H1 (cell line): ENCODE measurements at regions not wholly inside any gene's neighbourhood (a gene's known extent, or its start where the extent isn't known, plus 50 kb on each side); places are given as distances from the start of the nearest gene placed in this dataset.

Source experiments
- CTCF ChIA-PET: fragments of 300-600 bp; sonication (Branson Sonifier 250); formaldehyde crosslinking; loops from one replicate; lab custom pipeline; 2021; ENCODE audit not compliant: partially characterized antibody; lab: Charles Lee
- POLR2A ChIA-PET: fragments of 300-600 bp; sonication (Branson Sonifier 250); formaldehyde crosslinking; loops from one replicate; lab custom pipeline; 2021; ENCODE audit warnings: inconsistent platforms; ENCODE audit not compliant: partially characterized antibody; lab: Charles Lee
- DNase-seq, 2 experiments: peaks; one replicate each; pipeline versions ENCODE4 v3.0.0 to v3.0.0-alpha.2; 2010 to 2022; ENCODE audit warnings: low spot score in 2 of 2, low read depth in 1 of 2, mixed read lengths in 1 of 2
- FAIRE-seq: peaks from 2 replicates; lab custom pipeline; 2011; peaks lifted over from hg19 to GRCh38; lab: Jason Lieb, UNC
- H2AFZ ChIP-seq: 2 replicates; pipeline ENCODE4 v1.8.1; 2012; ENCODE audit warnings: low read length, inconsistent platforms
- H2AK5ac ChIP-seq: 2 replicates; pipeline ENCODE4 v1.6.1; 2013; ENCODE audit warnings: low read depth, low read length
- H2BK120ac ChIP-seq: replicated peaks from 2 replicates; pipeline ENCODE3; 2013; ENCODE audit warnings: low read depth, low read length, inconsistent platforms
- H2BK12ac ChIP-seq: 2 replicates; pipeline ENCODE4 v1.6.1; 2013; ENCODE audit warnings: low read depth, low read length
- H2BK15ac ChIP-seq: 2 replicates; pipeline ENCODE4 v1.6.1; 2013; ENCODE audit warnings: low read length
- H2BK20ac ChIP-seq: 2 replicates; pipeline ENCODE4 v1.6.1; 2013; ENCODE audit warnings: low read length
- H2BK5ac ChIP-seq: 2 replicates; pipeline ENCODE4 v1.6.1; 2013; ENCODE audit warnings: low read depth, low read length
- H3K14ac ChIP-seq: 2 replicates; pipeline ENCODE4 v1.6.1; 2013; ENCODE audit warnings: inconsistent platforms; ENCODE audit not compliant: insufficient read length
- H3K18ac ChIP-seq: 2 replicates; pipeline ENCODE4 v1.6.1; 2013; ENCODE audit warnings: low read length; ENCODE audit errors: extremely low read depth
- H3K23ac ChIP-seq: 2 replicates; pipeline ENCODE4 v1.6.1; 2013; ENCODE audit warnings: inconsistent platforms; ENCODE audit not compliant: insufficient read length
- H3K23me2 ChIP-seq: 2 replicates; pipeline ENCODE4 v1.6.1; 2013; ENCODE audit warnings: low read depth, low read length
- H3K27ac ChIP-seq: 2 replicates; pipeline ENCODE4 v1.6.1; 2011; ENCODE audit warnings: low read depth, low read length, inconsistent platforms
- H3K27me3 ChIP-seq, 4 experiments: replicated peaks in 1 of 4; 1 replicate in 1 of 4; 2 replicates in 3 of 4; pipeline versions ENCODE4 v1.6.1 to v1.8.1; 2011 to 2013; ENCODE audit warnings: low read length in 3 of 4, mild to moderate bottlenecking in 3 of 4, inconsistent platforms in 2 of 4, mixed read lengths in 2 of 4, moderate library complexity in 1 of 4; ENCODE audit not compliant: control insufficient read depth in 3 of 4, insufficient read depth in 3 of 4; ENCODE audit errors: extremely low read depth in 1 of 4
- H3K36me3 ChIP-seq, 4 experiments: 2 replicates each; pipeline versions ENCODE4 v1.6.1 to v1.8.1; 2011 to 2013; ENCODE audit warnings: mild to moderate bottlenecking in 4 of 4, low read length in 3 of 4, moderate library complexity in 2 of 4, control low read depth in 1 of 4, inconsistent platforms in 1 of 4; ENCODE audit not compliant: insufficient read depth in 4 of 4, control insufficient read depth in 2 of 4
- H3K4ac ChIP-seq: replicated peaks from 2 replicates; pipeline ENCODE3; 2013; ENCODE audit warnings: low read length, low read depth, mixed read lengths, inconsistent platforms; ENCODE audit not compliant: insufficient read length
- H3K4me1 ChIP-seq, 4 experiments: replicated peaks in 1 of 4; 1 replicate in 1 of 4; 2 replicates in 3 of 4; pipeline versions ENCODE4 v1.6.1 to v1.8.1; 2011 to 2013; ENCODE audit warnings: low read length in 3 of 4, inconsistent platforms in 2 of 4, mixed read lengths in 1 of 4; ENCODE audit not compliant: insufficient read depth in 4 of 4, control insufficient read depth in 3 of 4
- H3K4me2 ChIP-seq, 2 experiments: 2 replicates each; pipeline versions ENCODE4 v1.6.1 to v1.8.1; 2011 to 2013; ENCODE audit warnings: low read depth in 2 of 2, low read length in 2 of 2, control low read depth in 1 of 2, inconsistent platforms in 1 of 2, mild to moderate bottlenecking in 1 of 2; ENCODE audit not compliant: insufficient read depth in 1 of 2
- H3K4me3 ChIP-seq, 4 experiments: fragments of 200-600, 300-600 bp in 1 of 4; sonication (generic), shearing (Covaris generic), sonication (Bioruptor Twin) in 1 of 4; 2 replicates each; pipeline versions ENCODE4 v1.5.1 to v1.8.1; 2011 to 2016; ENCODE audit warnings: low read length in 4 of 4, low read depth in 3 of 4, control low read depth in 2 of 4, inconsistent platforms in 2 of 4, mild to moderate bottlenecking in 2 of 4, mixed read lengths in 1 of 4, moderate library complexity in 1 of 4; ENCODE audit not compliant: insufficient read depth in 2 of 4; ENCODE audit errors: extremely low read depth in 1 of 4
- H3K56ac ChIP-seq: replicated peaks from 2 replicates; pipeline ENCODE3; 2013; ENCODE audit warnings: low read depth, mild to moderate bottlenecking, mixed read lengths, low read length, inconsistent platforms; ENCODE audit not compliant: insufficient read length
- H3K79me1 ChIP-seq: 2 replicates; pipeline ENCODE4 v1.6.1; 2013; ENCODE audit warnings: low read depth, low read length, control low read depth
- H3K79me2 ChIP-seq, 2 experiments: 2 replicates each; pipeline versions ENCODE4 v1.6.1 to v1.8.1; 2012 to 2013; ENCODE audit warnings: low read length in 2 of 2, mild to moderate bottlenecking in 2 of 2, inconsistent platforms in 1 of 2; ENCODE audit not compliant: insufficient read depth in 2 of 2, control insufficient read depth in 1 of 2
- H3K9ac ChIP-seq, 4 experiments: replicated peaks in 1 of 4; 1 replicate in 1 of 4; 2 replicates in 3 of 4; pipeline versions ENCODE4 v1.6.1 to v1.8.1; 2011 to 2013; ENCODE audit warnings: low read depth in 3 of 4, low read length in 3 of 4, control low read depth in 2 of 4, mild to moderate bottlenecking in 2 of 4, moderate library complexity in 2 of 4, inconsistent platforms in 1 of 4; ENCODE audit errors: extremely low read depth in 1 of 4
- H3K9me3 ChIP-seq, 2 experiments: 2 replicates each; pipeline versions ENCODE4 v1.6.1 to v1.8.1; 2012 to 2013; ENCODE audit warnings: mild to moderate bottlenecking in 2 of 2, moderate library complexity in 2 of 2, control low read depth in 1 of 2, inconsistent platforms in 1 of 2, low read depth in 1 of 2, low read length in 1 of 2, mixed read lengths in 1 of 2; ENCODE audit not compliant: insufficient read depth in 2 of 2
- H4K20me1 ChIP-seq, 2 experiments: replicated peaks in 1 of 2; 2 replicates each; pipeline versions ENCODE3 to v1.8.1; 2011 to 2013; ENCODE audit warnings: inconsistent platforms in 2 of 2, low read length in 2 of 2, mild to moderate bottlenecking in 1 of 2; ENCODE audit not compliant: insufficient read depth in 2 of 2, control insufficient read depth in 1 of 2
- H4K5ac ChIP-seq: 2 replicates; pipeline ENCODE4 v1.6.1; 2013; ENCODE audit warnings: low read length, low read depth, mixed read lengths, inconsistent platforms; ENCODE audit not compliant: insufficient read length
- H4K8ac ChIP-seq: 2 replicates; pipeline ENCODE4 v1.8.0; 2013; ENCODE audit warnings: mild to moderate bottlenecking, moderate library complexity, low read length, inconsistent platforms; ENCODE audit not compliant: insufficient read depth; ENCODE audit errors: extremely low read depth
- H4K91ac ChIP-seq: replicated peaks from 2 replicates; pipeline ENCODE3; 2013; ENCODE audit warnings: low read length, mixed read lengths, inconsistent platforms; ENCODE audit not compliant: insufficient read length
- BACH1 ChIP-seq: IDR thresholded peaks from 2 replicates; pipeline ENCODE4 v1.6.1; 2012; ENCODE audit warnings: low read length, improper control_type of control experiment
- CBX5 ChIP-seq: fragments of 300-800, 300-1000 bp; sonication (generic); IDR thresholded peaks from 2 replicates; pipeline ENCODE4 v1.7.1; 2016; ENCODE audit warnings: antibody characterized with exemption, low read length, low read depth
- CHD1 ChIP-seq: IDR thresholded peaks from 2 replicates; pipeline ENCODE4 v1.6.1; 2012; ENCODE audit warnings: low read depth, low read length, improper control_type of control experiment
- EGR1 ChIP-seq: IDR thresholded peaks from 2 replicates; pipeline ENCODE4 v1.6.1; 2011; ENCODE audit warnings: low read depth, low read length, borderline replicate concordance
- FOSL1 ChIP-seq: IDR thresholded peaks from 2 replicates; pipeline ENCODE4 v1.6.1; 2011; ENCODE audit warnings: mild to moderate bottlenecking, low read depth, low read length, moderate library complexity; ENCODE audit not compliant: insufficient read depth
- HDAC6 ChIP-seq: IDR thresholded peaks from one replicate; pipeline ENCODE4 v1.7.1; 2012; ENCODE audit warnings: low read depth, mild to moderate bottlenecking, inconsistent platforms, low read length, moderate library complexity
- JUND ChIP-seq: IDR thresholded peaks from 2 replicates; pipeline ENCODE4 v1.6.1; 2011; ENCODE audit warnings: mild to moderate bottlenecking, improper control_type of control experiment, low read length
- KDM1A ChIP-seq: fragments of 200-600, 300-600 bp; sonication (generic); IDR thresholded peaks from 2 replicates; pipeline ENCODE4 v1.7.1; 2016; ENCODE audit warnings: mild to moderate bottlenecking, low read length, borderline replicate concordance
- KDM4A ChIP-seq: IDR thresholded peaks from one replicate; pipeline ENCODE4 v1.7.1; 2012; ENCODE audit warnings: low read depth, mild to moderate bottlenecking, moderate library complexity, low read length, inconsistent platforms; ENCODE audit not compliant: severe bottlenecking
- POLR2A ChIP-seq, 2 experiments: IDR thresholded peaks; 1 replicate in 1 of 2; 2 replicates in 1 of 2; pipeline ENCODE4 v1.6.1; 2011; ENCODE audit warnings: low read depth in 2 of 2, low read length in 2 of 2, mild to moderate bottlenecking in 2 of 2; ENCODE audit errors: control extremely low read depth in 1 of 2
- RFX5 ChIP-seq: IDR thresholded peaks from 2 replicates; pipeline ENCODE4 v1.6.1; 2011; ENCODE audit warnings: low read depth, low read length, improper control_type of control experiment, borderline replicate concordance
- SAP30 ChIP-seq: fragments of 300-600 bp; sonication (generic); IDR thresholded peaks from 2 replicates; pipeline ENCODE4 v1.7.1; 2012; ENCODE audit warnings: low read length, moderate library complexity, mild to moderate bottlenecking, inconsistent platforms; ENCODE audit not compliant: insufficient read depth, insufficient replicate concordance
- SP2 ChIP-seq: IDR thresholded peaks from 2 replicates; pipeline ENCODE4 v1.6.1; 2012; ENCODE audit warnings: mild to moderate bottlenecking, low read length, inconsistent platforms
- TAF7 ChIP-seq: optimal IDR thresholded peaks from 2 replicates; pipeline ENCODE3; 2011; ENCODE audit warnings: low read depth, mild to moderate bottlenecking, inconsistent platforms, low read length, moderate library complexity, borderline replicate concordance
- WGBS, 2 experiments: shearing (Covaris generic) in 1 of 2; methylation state at CpG; one replicate each; pipeline versions ENCODE4 v1.1.6 to v1.1.7; 2013 to 2015; ENCODE audit warnings: low lambda C conversion rate in 2 of 2, mixed read lengths in 2 of 2, inconsistent platforms in 1 of 2, low coverage in 1 of 2, missing lambda C conversion rate in 1 of 2; ENCODE audit not compliant: insufficient replicate concordance in 2 of 2, insufficient coverage in 1 of 2, insufficient read length in 1 of 2; ENCODE audit errors: extremely low coverage in 1 of 2, missing lambda C conversion rate in 1 of 2; 5-methylcytosine and 5-hydroxymethylcytosine counted together
- TF ChIP-seq, protein P1 (sequence below): IDR thresholded peaks from 2 replicates; pipeline ENCODE4 v1.6.1; 2011; ENCODE audit warnings: low read depth, mild to moderate bottlenecking, low read length; ENCODE audit not compliant: insufficient read depth

- Histone ChIP-seq H2AFZ (0 out of 2 replicates have a peak overlapping the region, but pooled peaks have one; percentile 31), H3K4ac (no peak overlapping the region), H2AK5ac (no peak overlapping the region), H4K8ac (no peak overlapping the region), H3K79me2 (no peaks in the 10 kb centered on the region), H4K91ac (no peak overlapping the region), H3K23me2 (no peaks in the 10 kb centered on the region), H3K4me2 (no peak overlapping the region), H3K14ac (no peak overlapping the region), H3K27ac (no peak overlapping the region), H3K9me3 (no peaks in the 10 kb centered on the region), H4K20me1 (no peaks in the 10 kb centered on the region), H3K27me3 (no peaks in the 10 kb centered on the region), H3K56ac (no peak overlapping the region), H3K4me1 (no peaks in the 10 kb centered on the region), H2BK5ac (no peak overlapping the region), H3K18ac (no peak overlapping the region), H2BK15ac (no peak overlapping the region), H4K5ac (no peak overlapping the region), H2BK12ac (no peak overlapping the region), H3K23ac (no peak overlapping the region), H3K4me3 (no peak overlapping the region), H3K36me3 (no peaks in the 10 kb centered on the region), H2BK20ac (no peak overlapping the region), H3K79me1 (no peaks in the 10 kb centered on the region), H2BK120ac (no peak overlapping the region), H3K9ac (no peak overlapping the region)
- FAIRE-seq (no peak), DNase-seq (no peak)
- ChIA-PET CTCF (no interaction called here), POLR2A (no interaction called here)
- 90% methylated on average over 3 of the region's 3 CpGs; no CpG with 5 or more reads in 1 of the 2 experiments for WGBS, 2 experiments
- TF ChIP-seq KDM4A, result no peak
- TF ChIP-seq, protein P1, sequence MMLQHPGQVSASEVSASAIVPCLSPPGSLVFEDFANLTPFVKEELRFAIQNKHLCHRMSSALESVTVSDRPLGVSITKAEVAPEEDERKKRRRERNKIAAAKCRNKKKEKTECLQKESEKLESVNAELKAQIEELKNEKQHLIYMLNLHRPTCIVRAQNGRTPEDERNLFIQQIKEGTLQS, result no peak
- no peak for TF ChIP-seq SP2
- no peak for TF ChIP-seq SAP30
- no peak for TF ChIP-seq KDM1A
- TF ChIP-seq CHD1, result no peak
- no peak for TF ChIP-seq FOSL1
- no peak for TF ChIP-seq RFX5
- TF ChIP-seq EGR1, result no peak
- no peak for TF ChIP-seq POLR2A (IDR thresholded peaks at IDR 0.05; ENCODE audit: control extremely low read depth in 1 of 2, low read depth in 2 of 2, low read length in 2 of 2)
- no peak for TF ChIP-seq JUND
- no peak for TF ChIP-seq TAF7
- no peak for TF ChIP-seq BACH1
- no peak for TF ChIP-seq CBX5
- TF ChIP-seq HDAC6, result no peak
These were observed 190.9 kb downstream of the BTG1 start for GRCh38 chr12:91954747-91955146.
